ENCODE measurements at regions not wholly inside any gene's neighbourhood (a gene's known extent, or its start where the extent isn't known, plus 50 kb on each side); places are given as distances from the start of the nearest gene placed in this dataset.

- TF ChIP-seq EZH2 (IDR thresholded peaks at IDR 0.05; ENCODE audit: borderline replicate concordance, insufficient read depth, low read depth, low read length, poor library complexity, severe bottlenecking) (no peak), CTCF (IDR thresholded peaks at IDR 0.05) (no peak)
Measured at GRCh38 chr10:132122939-132123445, 57.2 kb downstream of the JAKMIP3 start.

All from B cell (primary cell).